HG03095 (cell line): ENCODE measurements at regions not wholly inside any gene's neighbourhood (a gene's known extent, or its start where the extent isn't known, plus 50 kb on each side); places are given as distances from the start of the nearest gene placed in this dataset.

Source experiments
- ATAC-seq: cut with Tn5 transposase; IDR thresholded peaks from one replicate; pipeline ENCODE4 v1.9.1; 2021; ENCODE audit warnings: moderate library complexity; ENCODE audit not compliant: unreplicated experiment

- ATAC-seq: no peak
These were observed 201.7 kb downstream of the NUAK1 start for GRCh38 chr12:105937009-105937408.

DNA sequence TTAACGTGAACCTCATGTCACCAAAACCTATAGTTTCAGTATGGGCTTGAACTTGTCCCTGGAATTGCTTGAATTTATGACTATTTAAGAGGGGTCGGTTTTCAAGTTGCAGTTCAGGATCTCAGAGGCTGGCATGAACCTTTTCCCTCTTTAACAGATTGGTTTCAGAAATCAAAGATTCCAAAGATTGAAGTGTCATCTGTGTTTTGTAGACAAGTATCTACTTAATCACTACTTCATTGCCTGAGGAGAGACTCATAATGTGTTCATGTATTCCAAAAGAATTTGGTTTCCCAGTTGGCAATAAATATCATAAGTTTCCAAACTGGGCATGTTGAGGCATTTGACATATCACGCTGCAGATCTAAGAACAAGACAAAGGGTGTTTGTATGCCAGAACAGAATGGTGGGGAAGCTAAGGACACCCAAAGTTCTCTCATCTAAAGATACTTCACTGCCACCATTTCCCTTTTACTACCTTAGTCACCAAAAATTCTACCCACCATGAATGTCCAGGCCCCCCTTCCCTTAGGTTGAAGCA lies 199.5 kb downstream of the NUAK1 start:
- no peak for ATAC-seq

GRCh38 chr12:105942281-105942680 lies 196.5 kb downstream of the NUAK1 start:
- ATAC-seq: no peak

GRCh38 chr12:105943525-105943924 lies 195.2 kb downstream of the NUAK1 start:
- no peak for ATAC-seq

GRCh38 chr12:105944628-105945027 lies 194.1 kb downstream of the NUAK1 start:
- ATAC-seq: no peak

DNA sequence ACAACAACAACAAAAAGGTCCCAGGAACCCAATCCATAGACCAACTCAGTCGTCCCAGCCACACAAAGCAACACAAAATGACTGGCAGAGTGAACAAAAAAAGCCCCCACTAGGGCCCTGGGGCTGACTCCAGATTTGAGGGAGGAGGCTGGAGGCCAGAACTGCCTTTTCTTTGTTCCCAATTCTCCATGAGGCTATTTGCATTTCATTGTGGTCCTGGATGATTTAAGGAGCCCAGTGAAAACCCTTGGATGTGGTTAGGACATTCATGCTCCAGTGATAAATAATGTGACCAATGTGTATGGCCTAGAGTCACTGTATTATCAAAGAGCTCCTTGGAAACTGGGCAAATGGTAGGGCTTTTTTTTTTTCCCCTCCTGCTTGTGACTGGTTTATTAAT lies 192.9 kb downstream of the NUAK1 start:
- ATAC-seq: no peak

GRCh38 chr12:105946493-105946901 lies 192.3 kb downstream of the NUAK1 start:
- ATAC-seq: no peak

DNA sequence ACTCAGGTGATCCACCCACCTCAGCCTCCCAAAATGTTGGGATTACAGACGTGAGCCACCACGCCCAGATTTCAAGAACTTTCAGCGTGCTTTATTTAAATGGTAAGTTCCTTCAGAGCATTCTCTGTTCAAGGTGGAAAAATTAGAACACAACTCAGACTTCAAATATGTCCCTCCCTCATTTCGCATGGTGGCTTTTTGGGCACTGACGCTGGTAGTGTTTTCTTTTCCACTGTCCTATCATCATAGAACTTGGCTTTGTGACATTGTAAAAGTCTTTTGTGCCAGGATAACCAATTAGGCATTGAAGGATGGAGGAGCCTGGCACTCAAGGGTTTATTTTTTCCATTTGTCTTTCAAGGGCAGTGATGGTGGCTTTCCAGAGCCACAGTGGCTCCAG lies 190.8 kb downstream of the NUAK1 start:
- no peak for ATAC-seq

DNA sequence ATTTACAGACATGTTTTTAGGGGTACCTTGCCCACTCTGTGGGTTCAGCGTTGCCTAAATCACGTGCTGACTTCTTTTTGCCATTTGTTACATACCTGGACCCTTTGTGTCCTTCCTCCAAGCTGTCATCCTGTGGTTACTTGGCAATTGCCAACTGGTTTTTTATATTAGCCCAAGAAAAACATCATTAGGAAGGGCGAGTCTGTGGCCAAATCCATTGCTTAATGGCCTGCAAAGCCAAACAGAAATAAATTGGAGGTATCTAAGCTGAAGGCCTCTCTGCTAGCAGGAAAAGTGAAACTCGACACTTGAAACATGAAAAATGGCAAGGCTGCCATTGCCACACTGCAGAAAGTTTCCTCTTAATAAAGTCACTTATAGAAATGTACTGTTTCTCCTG lies 190.4 kb downstream of the NUAK1 start:
- no peak for ATAC-seq

DNA sequence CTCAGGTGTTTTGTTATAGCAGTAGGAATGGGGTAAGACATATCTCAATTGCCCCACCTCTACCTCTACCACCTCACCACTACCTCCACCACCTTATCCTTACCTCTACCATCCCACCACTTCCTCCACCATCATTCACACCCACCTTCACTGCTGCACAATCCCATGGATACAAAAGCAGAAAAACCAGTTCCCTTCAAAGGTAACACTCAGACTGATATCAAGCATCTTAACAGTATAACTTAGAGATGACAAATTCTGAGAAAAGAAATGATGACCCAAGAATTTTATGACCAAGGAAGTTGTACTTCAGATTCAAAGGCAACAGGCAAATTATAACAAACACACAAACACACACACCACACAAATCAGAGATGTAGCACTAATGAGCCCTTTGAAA lies 189.4 kb downstream of the NUAK1 start:
- ATAC-seq: no peak

GRCh38 chr12:105951732-105952131 lies 187.0 kb downstream of the NUAK1 start:
- ATAC-seq: no peak

DNA sequence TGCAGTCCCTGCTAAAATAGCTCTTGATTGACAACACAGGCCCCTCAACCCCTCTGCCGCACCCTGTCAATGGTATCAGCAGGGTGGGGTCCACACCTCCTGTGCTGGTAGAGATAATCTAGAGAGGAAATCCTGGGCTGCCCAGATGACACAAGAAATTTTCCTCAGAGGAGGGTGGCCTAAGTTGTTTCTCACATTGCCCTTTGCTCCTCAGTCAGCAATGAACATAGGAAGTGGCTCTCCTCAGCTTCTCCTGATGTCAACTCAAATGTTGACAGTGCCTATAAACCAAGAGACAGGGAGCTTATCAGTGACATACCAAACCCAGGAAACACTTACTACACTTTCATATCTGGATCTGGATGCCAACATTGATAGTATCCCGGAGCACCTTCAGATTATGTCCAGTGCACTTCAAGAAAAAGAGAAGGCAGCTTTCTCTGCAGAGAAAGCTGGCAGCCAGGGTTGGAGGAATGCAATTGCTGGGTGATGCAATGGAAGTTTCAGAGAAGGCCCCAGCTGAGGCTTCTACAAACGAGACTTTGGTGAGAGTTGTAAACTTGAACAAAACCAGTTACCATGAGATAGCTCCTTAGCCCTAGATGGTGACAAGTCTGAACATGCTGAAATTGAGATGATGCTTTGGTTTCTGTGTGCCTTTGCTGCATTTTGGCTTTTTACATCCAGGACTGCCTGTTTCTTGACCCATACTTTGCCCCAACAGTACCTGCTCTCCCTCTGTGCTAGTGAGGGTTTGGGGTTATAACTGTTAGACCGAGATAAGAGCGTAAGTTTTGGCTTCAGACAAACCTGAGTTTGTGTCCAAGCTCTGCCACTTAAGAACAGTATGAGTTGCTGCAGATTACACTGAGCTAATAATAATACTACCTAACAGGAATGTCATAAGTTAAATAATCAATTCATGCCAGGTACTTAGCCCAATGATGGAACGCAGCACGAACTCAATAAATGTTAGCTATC lies 183.5 kb downstream of the NUAK1 start:
- no peak for ATAC-seq

- ATAC-seq: no peak
These were observed 182.8 kb downstream of the NUAK1 start for GRCh38 chr12:105955976-105956375.

DNA sequence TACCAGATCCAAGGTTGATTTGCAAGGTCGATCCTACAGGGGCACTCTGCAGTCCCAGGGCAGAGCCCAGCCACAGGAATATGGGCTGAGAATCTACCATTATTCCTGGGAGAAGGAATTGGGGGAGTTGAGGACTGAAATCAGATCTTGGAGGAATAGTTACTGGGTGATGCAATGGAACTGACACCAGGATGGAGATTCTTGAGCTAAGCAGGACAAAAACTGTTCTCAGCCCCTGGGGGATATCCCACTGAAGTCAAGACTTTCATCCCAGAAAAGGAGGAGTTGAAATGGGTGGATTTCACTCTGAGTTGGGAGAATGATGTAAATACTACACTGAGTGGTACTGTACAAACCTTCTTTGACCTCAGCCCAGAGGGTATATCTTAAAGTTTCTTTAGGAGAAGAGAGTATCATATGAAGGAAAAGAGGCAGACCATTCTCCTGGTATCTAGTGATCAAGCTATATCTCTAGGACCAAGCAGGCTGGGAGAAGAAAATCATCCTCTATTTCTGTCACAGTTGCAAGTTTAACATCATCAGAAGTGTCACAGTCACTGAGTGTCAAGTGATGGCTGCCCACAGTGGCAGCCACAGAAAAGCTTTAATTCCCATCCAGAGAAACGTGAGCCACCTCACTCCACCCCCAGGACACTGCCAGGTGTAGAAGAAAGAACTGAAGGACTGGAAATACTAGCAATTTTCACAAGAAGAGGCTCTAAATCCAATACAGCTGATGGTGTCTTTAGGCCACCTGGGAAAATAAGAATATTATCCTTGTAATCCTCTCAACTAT lies 181.9 kb downstream of the NUAK1 start:
- no peak for ATAC-seq

- no peak for ATAC-seq
These were observed 178.3 kb downstream of the NUAK1 start for GRCh38 chr12:105960319-105961083.

- no peak for ATAC-seq
These were observed 176.7 kb downstream of the NUAK1 start for GRCh38 chr12:105961821-105962671.

GRCh38 chr12:105967038-105967776 lies 171.5 kb downstream of the NUAK1 start:
- ATAC-seq: no peak

GRCh38 chr12:105968025-105968424 lies 170.7 kb downstream of the NUAK1 start:
- ATAC-seq: no peak

DNA sequence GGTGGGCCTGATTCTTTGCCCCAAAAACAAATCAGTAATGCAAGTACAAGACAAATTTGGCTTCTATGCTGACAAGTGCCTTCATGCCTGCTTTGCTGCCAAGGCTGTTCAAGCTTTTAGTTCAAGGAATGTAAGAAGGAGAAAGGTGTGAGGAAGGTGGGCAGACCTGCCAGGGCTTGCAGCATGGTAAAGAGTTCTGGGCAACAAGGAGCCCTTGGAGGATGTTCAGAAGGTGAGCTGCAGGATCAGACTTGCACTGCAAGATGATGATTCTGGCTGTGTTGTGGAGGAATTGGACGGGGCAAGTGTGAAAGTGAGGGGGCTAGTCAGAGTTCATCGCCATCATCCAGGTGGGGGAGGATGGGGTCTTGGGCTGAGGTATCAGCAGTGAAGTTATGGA lies 167.9 kb downstream of the NUAK1 start:
- ATAC-seq: no peak
